Activated CD8-positive, alpha-beta T cell treated with anti-CD3 and anti-CD28 coated beads, Interleukin-2, amount 10 ng/mL, durations not matched to agents 7 days and 5 days (primary cell): ENCODE measurements at regions not wholly inside any gene's neighbourhood (a gene's known extent, or its start where the extent isn't known, plus 50 kb on each side); places are given as distances from the start of the nearest gene placed in this dataset.
"Not testable (repeated sequence)": the region's sequence is repeated elsewhere in the genome, so short reads cannot be mapped to it uniquely, and the experiment has no call there.

Experiments
- ATAC-seq: fragments of 150-1000 bp; cut with Tn5 transposase; one replicate; pipeline ENCODE4 v1.10.0; 2021; ENCODE audit warnings: moderate library complexity
- CTCF ChIA-PET: fragments of 350-600 bp; sonication (Branson Sonifier 250); formaldehyde crosslinking; loops from one replicate; lab custom pipeline; 2021; ENCODE audit warnings: antibody characterized with exemption; lab: Charles Lee
- POLR2A ChIA-PET: fragments of 350-600 bp; sonication (Branson Sonifier 250); formaldehyde crosslinking; loops from one replicate; lab custom pipeline; 2021; ENCODE audit warnings: antibody characterized with exemption; lab: Charles Lee
- DNase-seq: peaks from one replicate; pipeline ENCODE4 v3.0.0-alpha.2; 2020
- H3K27ac Mint-ChIP-seq: one replicate; pipeline ENCODE4 v1.8.0; 2021; ENCODE audit warnings: mild to moderate bottlenecking, mixed read lengths
- H3K27me3 Mint-ChIP-seq: one replicate; pipeline ENCODE4 v1.8.0; 2021; ENCODE audit warnings: low read depth, mixed read lengths
- H3K36me3 Mint-ChIP-seq: one replicate; pipeline ENCODE4 v1.8.0; 2021; ENCODE audit warnings: low read depth, mixed read lengths
- H3K4me1 Mint-ChIP-seq: one replicate; pipeline ENCODE4 v1.8.0; 2021; ENCODE audit warnings: low read depth, mixed read lengths
- H3K4me3 Mint-ChIP-seq: one replicate; pipeline ENCODE4 v1.8.0; 2021; ENCODE audit warnings: mild to moderate bottlenecking, mixed read lengths
- H3K9me3 Mint-ChIP-seq: one replicate; pipeline ENCODE4 v1.8.0; 2022; ENCODE audit warnings: mixed read lengths; ENCODE audit not compliant: insufficient read depth

GRCh38 chr16:29314292-29314934, 92.1 kb downstream of the NPIPB11 start:
- Mint-ChIP-seq H3K36me3 (no peaks in the 10 kb centered on the region), H3K27ac (no peak overlapping the region), H3K27me3 (no peaks in the 10 kb centered on the region), H3K9me3 (no peaks in the 10 kb centered on the region), H3K4me3 (no peak overlapping the region), H3K4me1 (peaks cover 7% of the 10 kb centered on the region)
- DNase-seq (no peak), ATAC-seq (no peak)
- POLR2A ChIA-PET, result no interaction called here
- CTCF ChIA-PET, result no interaction called here

GRCh38 chr16:29313559-29314048, 92.9 kb downstream of the NPIPB11 start:
- DNase-seq (no peak), ATAC-seq (no peak)
- POLR2A ChIA-PET, result no interaction called here
- H3K4me3 Mint-ChIP-seq, result no peak overlapping the region
- no peaks in the 10 kb centered on the region for H3K9me3 Mint-ChIP-seq
- no peak overlapping the region for H3K27ac Mint-ChIP-seq
- CTCF ChIA-PET, result no interaction called here
- H3K36me3 Mint-ChIP-seq, result no peaks in the 10 kb centered on the region
- H3K4me1 Mint-ChIP-seq, result peaks cover 4% of the 10 kb centered on the region
- H3K27me3 Mint-ChIP-seq, result no peaks in the 10 kb centered on the region

- ChIA-PET CTCF (no interaction called here), POLR2A (no interaction called here)
- ATAC-seq, result no peak
- no peaks in the 10 kb centered on the region for H3K9me3 Mint-ChIP-seq
- H3K4me3 Mint-ChIP-seq, result no peak overlapping the region
- no peaks in the 10 kb centered on the region for H3K4me1 Mint-ChIP-seq
- H3K27me3 Mint-ChIP-seq, result no peaks in the 10 kb centered on the region
- H3K27ac Mint-ChIP-seq, result no peak overlapping the region
- no peaks in the 10 kb centered on the region for H3K36me3 Mint-ChIP-seq
- DNase-seq, result no peak
Measured at GRCh38 chr16:29312835-29313558, 93.5 kb downstream of the NPIPB11 start.

GRCh38 chr16:29312345-29312675, 94.2 kb downstream of the NPIPB11 start:
- CTCF ChIA-PET, H3K27me3 Mint-ChIP-seq, ATAC-seq, DNase-seq, H3K27ac Mint-ChIP-seq, H3K9me3 Mint-ChIP-seq, H3K4me3 Mint-ChIP-seq, H3K36me3 Mint-ChIP-seq, H3K4me1 Mint-ChIP-seq, POLR2A ChIA-PET: not testable (repeated sequence)

- Mint-ChIP-seq H3K9me3 (no peaks in the 10 kb centered on the region), H3K36me3 (no peaks in the 10 kb centered on the region), H3K4me3 (no peak overlapping the region), H3K4me1 (peaks cover 3% of the 10 kb centered on the region), H3K27ac (no peak overlapping the region), H3K27me3 (no peaks in the 10 kb centered on the region)
- DNase-seq (no peak), ATAC-seq (no peak)
- ChIA-PET POLR2A (no interaction called here), CTCF (no interaction called here)
Measured at GRCh38 chr16:29311461-29312344, 94.8 kb downstream of the NPIPB11 start.

- Mint-ChIP-seq H3K27ac (no peak overlapping the region), H3K4me1 (peaks cover 3% of the 10 kb centered on the region), H3K27me3 (no peaks in the 10 kb centered on the region), H3K9me3 (no peaks in the 10 kb centered on the region), H3K4me3 (no peak overlapping the region), H3K36me3 (no peaks in the 10 kb centered on the region)
- no peak for ATAC-seq
- POLR2A ChIA-PET, result no interaction called here
- CTCF ChIA-PET, result no interaction called here
- no peak for DNase-seq
Measured at GRCh38 chr16:29310852-29311314, 95.6 kb downstream of the NPIPB11 start.

GRCh38 chr16:29310243-29310642, 96.3 kb downstream of the NPIPB11 start:
- POLR2A ChIA-PET, H3K36me3 Mint-ChIP-seq, DNase-seq, CTCF ChIA-PET, H3K4me3 Mint-ChIP-seq, H3K27me3 Mint-ChIP-seq, ATAC-seq, H3K9me3 Mint-ChIP-seq, H3K27ac Mint-ChIP-seq, H3K4me1 Mint-ChIP-seq: not testable (repeated sequence)

GRCh38 chr16:29309601-29310000, 96.9 kb downstream of the NPIPB11 start:
- ATAC-seq, H3K4me3 Mint-ChIP-seq, H3K27ac Mint-ChIP-seq, POLR2A ChIA-PET, H3K27me3 Mint-ChIP-seq, DNase-seq, CTCF ChIA-PET, H3K36me3 Mint-ChIP-seq, H3K9me3 Mint-ChIP-seq, H3K4me1 Mint-ChIP-seq: not testable (repeated sequence)

- DNase-seq (no peak), ATAC-seq (no peak)
- Mint-ChIP-seq H3K9me3 (no peaks in the 10 kb centered on the region), H3K36me3 (no peaks in the 10 kb centered on the region), H3K4me1 (peaks cover 3% of the 10 kb centered on the region), H3K4me3 (no peak overlapping the region), H3K27me3 (no peaks in the 10 kb centered on the region), H3K27ac (peak overlapping the region; percentile 39)
- ChIA-PET POLR2A (no interaction called here), CTCF (no interaction called here)
Measured at GRCh38 chr16:29308644-29309546, 97.6 kb downstream of the NPIPB11 start.

- H3K9me3 Mint-ChIP-seq, result no peaks in the 10 kb centered on the region
- peaks cover 3% of the 10 kb centered on the region for H3K4me1 Mint-ChIP-seq
- ChIA-PET CTCF (no interaction called here), POLR2A (no interaction called here)
- no peaks in the 10 kb centered on the region for H3K27me3 Mint-ChIP-seq
- no peak for ATAC-seq
- H3K36me3 Mint-ChIP-seq, result no peaks in the 10 kb centered on the region
- no peak overlapping the region for H3K4me3 Mint-ChIP-seq
- no peak overlapping the region for H3K27ac Mint-ChIP-seq
- no peak for DNase-seq
Measured at GRCh38 chr16:29307598-29308507, 98.7 kb downstream of the NPIPB11 start.
